Activated naive CD8-positive, alpha-beta T cell treated with anti-CD3 and anti-CD28 coated beads, Interleukin-2, amount 10 ng/mL, durations not matched to agents 7 days and 5 days (primary cell): ENCODE measurements at regions not wholly inside any gene's neighbourhood (a gene's known extent, or its start where the extent isn't known, plus 50 kb on each side); places are given as distances from the start of the nearest gene placed in this dataset.
A peak's percentile ranks its signal among the peaks of the same experiment; 100 is the strongest.

Experiments used
- ATAC-seq: fragments of 150-1000 bp; cut with Tn5 transposase; one replicate; pipeline ENCODE4 v1.10.0; 2021; ENCODE audit warnings: low read depth, moderate library complexity
- POLR2A ChIA-PET: fragments of 350-600 bp; sonication (Branson Sonifier 250); formaldehyde crosslinking; loops from one replicate; lab custom pipeline; 2021; ENCODE audit warnings: antibody characterized with exemption; lab: Charles Lee
- DNase-seq: peaks from one replicate; pipeline ENCODE4 v3.0.0; 2021
- H3K27ac Mint-ChIP-seq: one replicate; pipeline ENCODE4 v1.8.0; 2022; ENCODE audit warnings: mild to moderate bottlenecking, mixed read lengths
- H3K27me3 Mint-ChIP-seq: one replicate; pipeline ENCODE4 v1.8.0; 2022; ENCODE audit warnings: mild to moderate bottlenecking, moderate library complexity, mixed read lengths
- H3K36me3 Mint-ChIP-seq: one replicate; pipeline ENCODE4 v1.8.0; 2021; ENCODE audit warnings: mild to moderate bottlenecking, mixed read lengths
- H3K4me1 Mint-ChIP-seq: one replicate; pipeline ENCODE4 v1.8.0; 2021; ENCODE audit warnings: mixed read lengths
- H3K4me3 Mint-ChIP-seq: one replicate; pipeline ENCODE4 v1.8.0; 2022; ENCODE audit warnings: mild to moderate bottlenecking, moderate library complexity, mixed read lengths
- H3K9me3 Mint-ChIP-seq: one replicate; pipeline ENCODE4 v1.8.0; 2021; ENCODE audit warnings: mixed read lengths

- no peak for ATAC-seq
- POLR2A ChIA-PET = no interaction called here
- H3K4me3 Mint-ChIP-seq = no peak overlapping the region
Observed at GRCh38 chr6:5922230-5922629, 84.5 kb downstream of the NRN1 start.

GRCh38 chr6:5909721-5910120 lies 97.0 kb downstream of the NRN1 start:
- Mint-ChIP-seq H3K27ac (no peak overlapping the region), H3K4me1 (no peaks in the 10 kb centered on the region), H3K4me3 (no peak overlapping the region), H3K27me3 (peaks cover 7% of the 10 kb centered on the region), H3K36me3 (no peaks in the 10 kb centered on the region), H3K9me3 (peaks cover 3% of the 10 kb centered on the region)
- DNase-seq = no peak
- ATAC-seq = no peak
- POLR2A ChIA-PET = no interaction called here

More at GRCh38 chr6:5922230-5922629, 84.5 kb downstream of the NRN1 start:
- Mint-ChIP-seq H3K27ac (no peak overlapping the region), H3K4me1 (peaks cover 4% of the 10 kb centered on the region), H3K36me3 (peaks cover 1% of the 10 kb centered on the region), H3K27me3 (peaks cover 16% of the 10 kb centered on the region), H3K9me3 (peaks cover 5% of the 10 kb centered on the region)
- DNase-seq = no peak

GRCh38 chr6:5906842-5907241 lies 99.9 kb downstream of the NRN1 start:
- no peaks in the 10 kb centered on the region for H3K4me1 Mint-ChIP-seq
- no peaks in the 10 kb centered on the region for H3K27me3 Mint-ChIP-seq
- DNase-seq (no peak), ATAC-seq (no peak)
- no peak overlapping the region for H3K4me3 Mint-ChIP-seq
- H3K9me3 Mint-ChIP-seq = no peaks in the 10 kb centered on the region
- H3K27ac Mint-ChIP-seq = no peak overlapping the region
- POLR2A ChIA-PET = no interaction called here
- H3K36me3 Mint-ChIP-seq = no peaks in the 10 kb centered on the region

GRCh38 chr6:5906340-5906670 lies 100.4 kb downstream of the NRN1 start:
- Mint-ChIP-seq H3K36me3 (no peaks in the 10 kb centered on the region), H3K27me3 (no peaks in the 10 kb centered on the region), H3K9me3 (no peaks in the 10 kb centered on the region), H3K4me1 (no peaks in the 10 kb centered on the region), H3K4me3 (no peak overlapping the region), H3K27ac (no peak overlapping the region)
- DNase-seq = no peak
- no peak for ATAC-seq
- POLR2A ChIA-PET = no interaction called here

- H3K36me3 Mint-ChIP-seq = no peaks in the 10 kb centered on the region
- H3K27me3 Mint-ChIP-seq = no peaks in the 10 kb centered on the region
- no peak overlapping the region for H3K27ac Mint-ChIP-seq
- POLR2A ChIA-PET = no interaction called here
- H3K9me3 Mint-ChIP-seq = no peaks in the 10 kb centered on the region
- no peak overlapping the region for H3K4me3 Mint-ChIP-seq
- no peaks in the 10 kb centered on the region for H3K4me1 Mint-ChIP-seq
- no peak for ATAC-seq
- DNase-seq = no peak
Observed at GRCh38 chr6:5905431-5906339, 101.0 kb downstream of the NRN1 start.

GRCh38 chr6:5904532-5904931 lies 102.2 kb downstream of the NRN1 start:
- ATAC-seq (no peak), DNase-seq (no peak)
- Mint-ChIP-seq H3K27me3 (no peaks in the 10 kb centered on the region), H3K27ac (no peak overlapping the region), H3K4me1 (peaks cover 5% of the 10 kb centered on the region), H3K36me3 (no peaks in the 10 kb centered on the region), H3K4me3 (no peak overlapping the region), H3K9me3 (no peaks in the 10 kb centered on the region)
- POLR2A ChIA-PET = no interaction called here

- H3K27ac Mint-ChIP-seq = peak overlapping the region; percentile 47
- H3K36me3 Mint-ChIP-seq = no peaks in the 10 kb centered on the region
- no peak overlapping the region for H3K4me3 Mint-ChIP-seq
- POLR2A ChIA-PET = no interaction called here
- DNase-seq = no peak
- no peaks in the 10 kb centered on the region for H3K9me3 Mint-ChIP-seq
- peaks cover 2% of the 10 kb centered on the region for H3K27me3 Mint-ChIP-seq
- peaks cover 9% of the 10 kb centered on the region for H3K4me1 Mint-ChIP-seq
- ATAC-seq = no peak
Observed at GRCh38 chr6:5899216-5900045, 107.3 kb downstream of the NRN1 start.

GRCh38 chr6:5898563-5898962 lies 108.2 kb downstream of the NRN1 start:
- no peaks in the 10 kb centered on the region for H3K36me3 Mint-ChIP-seq
- POLR2A ChIA-PET = no interaction called here
- DNase-seq = no peak
- ATAC-seq = no peak
- H3K27me3 Mint-ChIP-seq = peaks cover 2% of the 10 kb centered on the region
- no peaks in the 10 kb centered on the region for H3K9me3 Mint-ChIP-seq
- no peak overlapping the region for H3K27ac Mint-ChIP-seq
- H3K4me1 Mint-ChIP-seq = peaks cover 9% of the 10 kb centered on the region
- H3K4me3 Mint-ChIP-seq = no peak overlapping the region

- peaks cover 9% of the 10 kb centered on the region for H3K4me1 Mint-ChIP-seq
- H3K9me3 Mint-ChIP-seq = no peaks in the 10 kb centered on the region
- no peaks in the 10 kb centered on the region for H3K36me3 Mint-ChIP-seq
- POLR2A ChIA-PET = no interaction called here
- ATAC-seq (no peak), DNase-seq (no peak)
- H3K27ac Mint-ChIP-seq = no peak overlapping the region
- H3K27me3 Mint-ChIP-seq = peaks cover 2% of the 10 kb centered on the region
- no peak overlapping the region for H3K4me3 Mint-ChIP-seq
Observed at GRCh38 chr6:5898102-5898501, 108.6 kb downstream of the NRN1 start.

GRCh38 chr6:5896476-5897200 lies 110.1 kb downstream of the NRN1 start:
- Mint-ChIP-seq H3K27ac (no peak overlapping the region), H3K4me3 (no peak overlapping the region), H3K9me3 (peaks cover 3% of the 10 kb centered on the region), H3K4me1 (peaks cover 14% of the 10 kb centered on the region), H3K36me3 (peaks cover 4% of the 10 kb centered on the region), H3K27me3 (peaks cover 2% of the 10 kb centered on the region)
- POLR2A ChIA-PET = no interaction called here
- no peak for DNase-seq
- ATAC-seq = no peak

GRCh38 chr6:5894357-5894756 lies 112.4 kb downstream of the NRN1 start:
- POLR2A ChIA-PET = no interaction called here
- peaks cover 4% of the 10 kb centered on the region for H3K27me3 Mint-ChIP-seq
- H3K9me3 Mint-ChIP-seq = peaks cover 3% of the 10 kb centered on the region
- peaks cover 4% of the 10 kb centered on the region for H3K36me3 Mint-ChIP-seq
- DNase-seq = no peak
- peaks cover 7% of the 10 kb centered on the region for H3K4me1 Mint-ChIP-seq
- no peak for ATAC-seq
- no peak overlapping the region for H3K27ac Mint-ChIP-seq
- no peak overlapping the region for H3K4me3 Mint-ChIP-seq

GRCh38 chr6:5893295-5893694 lies 113.4 kb downstream of the NRN1 start:
- POLR2A ChIA-PET = no interaction called here
- H3K27me3 Mint-ChIP-seq = peaks cover 4% of the 10 kb centered on the region
- peaks cover 3% of the 10 kb centered on the region for H3K9me3 Mint-ChIP-seq
- peaks cover 4% of the 10 kb centered on the region for H3K36me3 Mint-ChIP-seq
- no peak overlapping the region for H3K27ac Mint-ChIP-seq
- ATAC-seq (no peak), DNase-seq (no peak)
- H3K4me1 Mint-ChIP-seq = peaks cover 5% of the 10 kb centered on the region
- H3K4me3 Mint-ChIP-seq = no peak overlapping the region

GRCh38 chr6:5892669-5893068 lies 114.1 kb downstream of the NRN1 start:
- Mint-ChIP-seq H3K36me3 (peaks cover 4% of the 10 kb centered on the region), H3K27me3 (peaks cover 4% of the 10 kb centered on the region), H3K9me3 (peaks cover 3% of the 10 kb centered on the region), H3K27ac (peak overlapping the region; percentile 95), H3K4me3 (peak overlapping the region; percentile 89), H3K4me1 (peaks cover 5% of the 10 kb centered on the region)
- no peak for ATAC-seq
- POLR2A ChIA-PET = interaction anchor here (1.3 kb wide), 2 partner anchors 60 to 115 kb away, joined by 5 to 11 read pairs; partner anchors contain the start of gene NRN1
- no peak for DNase-seq
